ENCODE measurements at regions not wholly inside any gene's neighbourhood (a gene's known extent, or its start where the extent isn't known, plus 50 kb on each side); places are given as distances from the start of the nearest gene placed in this dataset.

- in situ Hi-C loops (cut with HindIII; ENCODE audit: low pct_unique_long_range_greater_than_20kb, low sequenced_read_pairs) (no loop called here), intact Hi-C loops (cut with micrococcal nuclease; ENCODE audit: unreplicated experiment) (no loop called here)
- Histone ChIP-seq H3K27me3 (ENCODE audit: control insufficient read depth, insufficient read depth, low read length) (no peaks in the 10 kb centered on the region), H3K27ac (ENCODE audit: low read length) (no peak overlapping the region), H3K4me3 (ENCODE audit: low read depth in 2 of 2, low read length in 2 of 2) (no peak overlapping the region), H3K4me1 (ENCODE audit: control insufficient read depth, insufficient read depth, low read length) (no peaks in the 10 kb centered on the region), H3K36me3 (ENCODE audit: control insufficient read depth, insufficient read depth, low read length) (no peaks in the 10 kb centered on the region), H3K9me3 (ENCODE audit: control insufficient read depth, insufficient read depth, low read depth, low read length) (no peaks in the 10 kb centered on the region)
- no peak for ATAC-seq
- ChIA-PET CTCF (no interaction called here), POLR2A (no interaction called here)
- no peak for DNase-seq (ENCODE audit: low read depth, low spot score)
- BruUV-seq (replicated peaks) = no TSS peak
- no peak for TF ChIP-seq CTCF (IDR thresholded peaks at IDR 0.05)
- no peak for TF ChIP-seq SIN3A (IDR thresholded peaks at IDR 0.05; ENCODE audit: borderline replicate concordance, insufficient read depth, low read depth, low read length)
- no peak for TF ChIP-seq POLR2AphosphoS5 (IDR thresholded peaks at IDR 0.05; ENCODE audit: low read depth, low read length)
- no peak for TF ChIP-seq REST (IDR thresholded peaks at IDR 0.05; ENCODE audit: insufficient read depth in 1 of 2, low read depth in 2 of 2, low read length in 1 of 2)
These were observed 366.9 kb upstream of the HNRNPA3 start for GRCh38 chr2:176845718-176846117.

GRCh38 chr2:176847575-176847974, 365.0 kb upstream of the HNRNPA3 start:
- in situ Hi-C loops (cut with HindIII; ENCODE audit: low pct_unique_long_range_greater_than_20kb, low sequenced_read_pairs) (no loop called here), intact Hi-C loops (cut with micrococcal nuclease; ENCODE audit: unreplicated experiment) (no loop called here)
- POLR2A ChIA-PET = no interaction called here
- Histone ChIP-seq H3K27ac (ENCODE audit: low read length) (no peak overlapping the region), H3K4me3 (ENCODE audit: low read depth in 2 of 2, low read length in 2 of 2) (no peak overlapping the region), H3K36me3 (ENCODE audit: control insufficient read depth, insufficient read depth, low read length) (no peaks in the 10 kb centered on the region), H3K27me3 (ENCODE audit: control insufficient read depth, insufficient read depth, low read length) (no peaks in the 10 kb centered on the region), H3K9me3 (ENCODE audit: control insufficient read depth, insufficient read depth, low read depth, low read length) (no peaks in the 10 kb centered on the region), H3K4me1 (ENCODE audit: control insufficient read depth, insufficient read depth, low read length) (no peaks in the 10 kb centered on the region)
- no peak for DNase-seq (ENCODE audit: low read depth, low spot score)
- TF ChIP-seq SIN3A (IDR thresholded peaks at IDR 0.05; ENCODE audit: borderline replicate concordance, insufficient read depth, low read depth, low read length) (no peak), CTCF (IDR thresholded peaks at IDR 0.05) (no peak), REST (IDR thresholded peaks at IDR 0.05; ENCODE audit: insufficient read depth in 1 of 2, low read depth in 2 of 2, low read length in 1 of 2) (no peak), POLR2AphosphoS5 (IDR thresholded peaks at IDR 0.05; ENCODE audit: low read depth, low read length) (no peak), TCF7L2 (IDR thresholded peaks at IDR 0.05; ENCODE audit: low read depth, low read length) (no peak)
- CTCF ChIA-PET = no interaction called here
- no TSS peak for BruUV-seq (replicated peaks)
- no peak for ATAC-seq
